ENCODE measurements at regions not wholly inside any gene's neighbourhood (a gene's known extent, or its start where the extent isn't known, plus 50 kb on each side); places are given as distances from the start of the nearest gene placed in this dataset.

DNA sequence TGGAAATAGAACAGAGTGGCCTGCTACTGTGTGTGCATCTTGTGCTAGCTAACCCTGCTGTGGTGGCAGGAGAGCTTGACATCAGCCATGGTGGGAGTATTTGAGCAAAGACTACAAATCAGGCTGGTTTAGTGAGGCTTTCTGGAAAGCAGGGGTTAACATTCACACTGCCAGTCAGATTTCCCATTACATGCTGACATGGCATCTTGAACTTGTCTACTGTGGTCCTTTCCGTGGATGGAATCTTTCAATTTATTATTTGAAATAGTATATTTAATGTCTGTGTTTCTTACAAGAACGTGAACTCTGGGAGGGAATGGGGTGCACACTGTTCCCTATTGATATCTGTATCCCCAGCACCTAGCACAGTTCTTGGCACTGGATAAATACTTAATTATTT lies 60.8 kb downstream of the GCNT4 start:
- no TSS peak for BruUV-seq (replicated peaks)
- intact Hi-C loops (cut with micrococcal nuclease; ENCODE audit: unreplicated experiment), result no loop called here
- in situ Hi-C loops (cut with MboI), result no loop called here
- Histone ChIP-seq H3K9me3 (replicated peaks; ENCODE audit: control insufficient read depth, insufficient read depth, low read length) (no peaks in the 10 kb centered on the region), H3K27me3 (replicated peaks in 1 of 2; ENCODE audit: control insufficient read depth in 2 of 2, insufficient read depth in 2 of 2, low read length in 1 of 2) (no peaks in the 10 kb centered on the region; a peak in 2 of 4 replicates), H3K9ac (ENCODE audit: control insufficient read depth, insufficient read depth, low read length) (no peak overlapping the region), H3K79me2 (ENCODE audit: control insufficient read depth, insufficient read depth, low read length) (no peaks in the 10 kb centered on the region), H3K4me3 (no peak overlapping the region), H2AFZ (ENCODE audit: control insufficient read depth, low read depth, low read length) (no peak overlapping the region), H4K20me1 (ENCODE audit: control insufficient read depth, insufficient read depth) (no peaks in the 10 kb centered on the region), H3K27ac (ENCODE audit: control insufficient read depth, insufficient read depth) (no peak overlapping the region), H3K36me3 (ENCODE audit: control insufficient read depth in 2 of 2, insufficient read depth in 2 of 2, low read length in 1 of 2) (no peaks in the 10 kb centered on the region), H3K4me2 (ENCODE audit: control insufficient read depth, insufficient read depth) (no peak overlapping the region), H3K4me1 (ENCODE audit: control insufficient read depth, insufficient read depth, low read length) (no peaks in the 10 kb centered on the region)
- ATAC-seq (no peak), FAIRE-seq (no peak), DNase-seq (ENCODE audit: low read depth, low spot score) (no peak)
- CTCF ChIA-PET, result no interaction called here
- POLR2A ChIA-PET, result no interaction called here
- WGBS (ENCODE audit: insufficient coverage, insufficient replicate concordance, low lambda C conversion rate, missing lambda C conversion rate), result 0% methylated on average over 2 of the region's 2 CpGs
- RAD21 ChIA-PET (ENCODE audit: unreplicated experiment), result no interaction called here
- SMC1A ChIA-PET (ENCODE audit: uncharacterized antibody, unreplicated experiment), result no interaction called here
- TF ChIP-seq HDGF (IDR thresholded peaks at IDR 0.05) (no peak), SUZ12 (IDR thresholded peaks at IDR 0.05; ENCODE audit: unreplicated experiment) (no peak)
- TF ChIP-seq, protein P1, sequence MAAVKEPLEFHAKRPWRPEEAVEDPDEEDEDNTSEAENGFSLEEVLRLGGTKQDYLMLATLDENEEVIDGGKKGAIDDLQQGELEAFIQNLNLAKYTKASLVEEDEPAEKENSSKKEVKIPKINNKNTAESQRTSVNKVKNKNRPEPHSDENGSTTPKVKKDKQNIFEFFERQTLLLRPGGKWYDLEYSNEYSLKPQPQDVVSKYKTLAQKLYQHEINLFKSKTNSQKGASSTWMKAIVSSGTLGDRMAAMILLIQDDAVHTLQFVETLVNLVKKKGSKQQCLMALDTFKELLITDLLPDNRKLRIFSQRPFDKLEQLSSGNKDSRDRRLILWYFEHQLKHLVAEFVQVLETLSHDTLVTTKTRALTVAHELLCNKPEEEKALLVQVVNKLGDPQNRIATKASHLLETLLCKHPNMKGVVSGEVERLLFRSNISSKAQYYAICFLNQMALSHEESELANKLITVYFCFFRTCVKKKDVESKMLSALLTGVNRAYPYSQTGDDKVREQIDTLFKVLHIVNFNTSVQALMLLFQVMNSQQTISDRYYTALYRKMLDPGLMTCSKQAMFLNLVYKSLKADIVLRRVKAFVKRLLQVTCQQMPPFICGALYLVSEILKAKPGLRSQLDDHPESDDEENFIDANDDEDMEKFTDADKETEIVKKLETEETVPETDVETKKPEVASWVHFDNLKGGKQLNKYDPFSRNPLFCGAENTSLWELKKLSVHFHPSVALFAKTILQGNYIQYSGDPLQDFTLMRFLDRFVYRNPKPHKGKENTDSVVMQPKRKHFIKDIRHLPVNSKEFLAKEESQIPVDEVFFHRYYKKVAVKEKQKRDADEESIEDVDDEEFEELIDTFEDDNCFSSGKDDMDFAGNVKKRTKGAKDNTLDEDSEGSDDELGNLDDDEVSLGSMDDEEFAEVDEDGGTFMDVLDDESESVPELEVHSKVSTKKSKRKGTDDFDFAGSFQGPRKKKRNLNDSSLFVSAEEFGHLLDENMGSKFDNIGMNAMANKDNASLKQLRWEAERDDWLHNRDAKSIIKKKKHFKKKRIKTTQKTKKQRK (IDR thresholded peaks at IDR 0.05; ENCODE audit: low read depth, low read length), result no peak

DNA sequence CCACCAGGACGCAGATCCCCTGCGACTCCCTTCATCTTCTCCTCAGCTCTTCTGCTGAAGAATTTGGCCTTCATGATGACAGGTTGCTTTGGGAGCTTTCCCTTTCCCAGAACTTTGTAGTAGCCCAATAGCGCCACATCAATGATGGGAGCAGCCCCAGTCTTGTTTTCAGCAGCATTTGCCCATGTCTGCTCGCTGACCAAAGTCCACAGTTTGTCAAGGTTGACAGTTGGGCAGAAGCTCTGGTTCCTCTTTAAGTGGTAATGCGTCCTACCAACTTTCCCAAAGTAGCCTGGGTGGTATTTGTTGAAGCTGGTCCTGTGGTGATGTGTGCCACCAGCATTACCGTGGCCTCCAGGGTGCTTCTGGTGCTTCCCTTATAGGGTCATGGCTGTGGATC lies 62.2 kb downstream of the GCNT4 start:
- POLR2A ChIA-PET, result no interaction called here
- FAIRE-seq (no peak), ATAC-seq (no peak), DNase-seq (ENCODE audit: low read depth, low spot score) (no peak)
- intact Hi-C loops (cut with micrococcal nuclease; ENCODE audit: unreplicated experiment), result no loop called here
- Histone ChIP-seq H2AFZ (ENCODE audit: control insufficient read depth, low read depth, low read length) (no peak overlapping the region), H3K9ac (ENCODE audit: control insufficient read depth, insufficient read depth, low read length) (no peak overlapping the region), H3K4me2 (ENCODE audit: control insufficient read depth, insufficient read depth) (no peak overlapping the region), H4K20me1 (ENCODE audit: control insufficient read depth, insufficient read depth) (no peaks in the 10 kb centered on the region), H3K9me3 (replicated peaks; ENCODE audit: control insufficient read depth, insufficient read depth, low read length) (no peaks in the 10 kb centered on the region), H3K36me3 (ENCODE audit: control insufficient read depth in 2 of 2, insufficient read depth in 2 of 2, low read length in 1 of 2) (no peaks in the 10 kb centered on the region), H3K4me1 (ENCODE audit: control insufficient read depth, insufficient read depth, low read length) (no peaks in the 10 kb centered on the region), H3K79me2 (ENCODE audit: control insufficient read depth, insufficient read depth, low read length) (no peaks in the 10 kb centered on the region), H3K4me3 (no peak overlapping the region), H3K27me3 (replicated peaks in 1 of 2; ENCODE audit: control insufficient read depth in 2 of 2, insufficient read depth in 2 of 2, low read length in 1 of 2) (no peaks in the 10 kb centered on the region; a peak in 1 of 4 replicates), H3K27ac (ENCODE audit: control insufficient read depth, insufficient read depth) (no peak overlapping the region)
- CTCF ChIA-PET, result no interaction called here
- SMC1A ChIA-PET (ENCODE audit: uncharacterized antibody, unreplicated experiment), result no interaction called here
- RAD21 ChIA-PET (ENCODE audit: unreplicated experiment), result no interaction called here
- WGBS (ENCODE audit: insufficient coverage, insufficient replicate concordance, low lambda C conversion rate, missing lambda C conversion rate), result 7% methylated on average over 4 of the region's 6 CpGs
- in situ Hi-C loops (cut with MboI), result no loop called here
- no TSS peak for BruUV-seq (replicated peaks)
- TF ChIP-seq RFX5 (IDR thresholded peaks at IDR 0.05; ENCODE audit: low read depth, low read length), result no peak
- no peak for TF ChIP-seq NFXL1 (IDR thresholded peaks at IDR 0.05; ENCODE audit: borderline replicate concordance)
- TF ChIP-seq ESRRA (IDR thresholded peaks at IDR 0.05; ENCODE audit: low read length), result no peak
- TF ChIP-seq NR2C1 (IDR thresholded peaks at IDR 0.05), result no peak
- no peak for TF ChIP-seq RELB (IDR thresholded peaks at IDR 0.05; ENCODE audit: low read depth)
- TF ChIP-seq, protein P2, sequence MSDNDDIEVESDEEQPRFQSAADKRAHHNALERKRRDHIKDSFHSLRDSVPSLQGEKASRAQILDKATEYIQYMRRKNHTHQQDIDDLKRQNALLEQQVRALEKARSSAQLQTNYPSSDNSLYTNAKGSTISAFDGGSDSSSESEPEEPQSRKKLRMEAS (IDR thresholded peaks at IDR 0.05; ENCODE audit: low read depth, low read length), result no peak
- no peak for TF ChIP-seq SRF (IDR thresholded peaks at IDR 0.05; ENCODE audit: low read depth in 2 of 2, low read length in 2 of 2)
- no peak for TF ChIP-seq WRNIP1 (IDR thresholded peaks at IDR 0.05; ENCODE audit: borderline replicate concordance, low read depth, low read length)
- TF ChIP-seq, protein P3, sequence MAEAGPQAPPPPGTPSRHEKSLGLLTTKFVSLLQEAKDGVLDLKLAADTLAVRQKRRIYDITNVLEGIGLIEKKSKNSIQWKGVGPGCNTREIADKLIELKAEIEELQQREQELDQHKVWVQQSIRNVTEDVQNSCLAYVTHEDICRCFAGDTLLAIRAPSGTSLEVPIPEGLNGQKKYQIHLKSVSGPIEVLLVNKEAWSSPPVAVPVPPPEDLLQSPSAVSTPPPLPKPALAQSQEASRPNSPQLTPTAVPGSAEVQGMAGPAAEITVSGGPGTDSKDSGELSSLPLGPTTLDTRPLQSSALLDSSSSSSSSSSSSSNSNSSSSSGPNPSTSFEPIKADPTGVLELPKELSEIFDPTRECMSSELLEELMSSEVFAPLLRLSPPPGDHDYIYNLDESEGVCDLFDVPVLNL (IDR thresholded peaks at IDR 0.05; ENCODE audit: low read depth, low read length), result no peak
- no peak for TF ChIP-seq SUPT20H (IDR thresholded peaks at IDR 0.05; ENCODE audit: borderline replicate concordance, control insufficient read depth, low read depth, low read length)
